H9 (cell line): ENCODE measurements at regions not wholly inside any gene's neighbourhood (a gene's known extent, or its start where the extent isn't known, plus 50 kb on each side); places are given as distances from the start of the nearest gene placed in this dataset.

Source experiments
- DNase-seq: peaks from one replicate; pipeline ENCODE4 v3.0.0-alpha.2; 2017
- H2AFZ ChIP-seq: one replicate; pipeline ENCODE4 v1.6.1; 2013; ENCODE audit warnings: mild to moderate bottlenecking, low read length, control low read depth, moderate library complexity
- H2AK5ac ChIP-seq: 2 replicates; pipeline ENCODE4 v1.6.1; 2013; ENCODE audit warnings: low read length, control low read depth, mixed read lengths; ENCODE audit not compliant: insufficient read length
- H2BK120ac ChIP-seq: one replicate; pipeline ENCODE4 v1.6.1; 2013; ENCODE audit warnings: low read depth, mild to moderate bottlenecking, low read length, control low read depth, inconsistent platforms; ENCODE audit not compliant: poor library complexity, severe bottlenecking
- H2BK12ac ChIP-seq: 2 replicates; pipeline ENCODE4 v1.6.1; 2013; ENCODE audit warnings: low read length, control low read depth, mixed read lengths, low read depth; ENCODE audit not compliant: insufficient read length
- H2BK15ac ChIP-seq: 2 replicates; pipeline ENCODE4 v1.6.1; 2013; ENCODE audit warnings: low read depth, low read length, control low read depth
- H2BK20ac ChIP-seq: one replicate; pipeline ENCODE4 v1.6.1; 2013; ENCODE audit warnings: low read depth, mild to moderate bottlenecking, low read length, control low read depth, inconsistent platforms; ENCODE audit not compliant: poor library complexity, severe bottlenecking
- H2BK5ac ChIP-seq: 2 replicates; pipeline ENCODE4 v1.6.1; 2013; ENCODE audit warnings: low read length, control low read depth, mixed read lengths; ENCODE audit not compliant: insufficient read length
- H3K14ac ChIP-seq: 2 replicates; pipeline ENCODE4 v1.6.1; 2013; ENCODE audit warnings: low read length, control low read depth; ENCODE audit not compliant: insufficient read depth
- H3K18ac ChIP-seq: 2 replicates; pipeline ENCODE4 v1.6.1; 2013; ENCODE audit warnings: low read depth, mild to moderate bottlenecking, mixed read lengths, low read length, control low read depth; ENCODE audit not compliant: insufficient read length
- H3K23ac ChIP-seq: 2 replicates; pipeline ENCODE4 v1.6.1; 2013; ENCODE audit warnings: low read length, control low read depth, mixed read lengths, low read depth; ENCODE audit not compliant: insufficient read length
- H3K23me2 ChIP-seq: 2 replicates; pipeline ENCODE4 v1.6.1; 2013; ENCODE audit warnings: low read depth, mild to moderate bottlenecking, mixed read lengths, low read length, control low read depth; ENCODE audit not compliant: insufficient read length, poor library complexity, severe bottlenecking
- H3K27ac ChIP-seq: 2 replicates; pipeline ENCODE4 v1.5.1; 2013; ENCODE audit warnings: low read length, control low read depth, mixed read lengths, low read depth; ENCODE audit not compliant: insufficient read length
- H3K27me3 ChIP-seq: 2 replicates; pipeline ENCODE4 v1.6.1; 2013; ENCODE audit warnings: low read length, control low read depth, inconsistent platforms; ENCODE audit not compliant: insufficient read depth
- H3K4ac ChIP-seq: 2 replicates; pipeline ENCODE4 v1.6.1; 2013; ENCODE audit warnings: low read depth, mild to moderate bottlenecking, control low read depth, inconsistent platforms, low read length, moderate library complexity
- H3K4me1 ChIP-seq: 2 replicates; pipeline ENCODE4 v1.6.1; 2013; ENCODE audit warnings: low read length, control low read depth, inconsistent platforms; ENCODE audit not compliant: insufficient read depth
- H3K4me2 ChIP-seq: 2 replicates; pipeline ENCODE4 v1.6.1; 2013; ENCODE audit warnings: low read length, control low read depth, mixed read lengths; ENCODE audit not compliant: insufficient read length, insufficient read depth
- H3K56ac ChIP-seq: 2 replicates; pipeline ENCODE4 v1.6.1; 2013; ENCODE audit warnings: low read depth, mild to moderate bottlenecking, mixed read lengths, low read length, control low read depth; ENCODE audit not compliant: insufficient read length
- H3K79me1 ChIP-seq: 2 replicates; pipeline ENCODE4 v1.6.1; 2013; ENCODE audit warnings: low read depth, mild to moderate bottlenecking, moderate library complexity, low read length, control low read depth, inconsistent platforms; ENCODE audit not compliant: insufficient read depth, poor library complexity, severe bottlenecking
- H3K79me2 ChIP-seq: 2 replicates; pipeline ENCODE4 v1.6.1; 2013; ENCODE audit warnings: low read length, control low read depth, inconsistent platforms; ENCODE audit not compliant: insufficient read depth
- H3K9ac ChIP-seq: 2 replicates; pipeline ENCODE4 v1.6.1; 2013; ENCODE audit warnings: low read length, control low read depth, mixed read lengths; ENCODE audit not compliant: insufficient read length; ENCODE audit errors: extremely low read depth
- H3K9me3 ChIP-seq: one replicate; pipeline ENCODE4 v1.6.1; 2013; ENCODE audit warnings: low read depth, low read length, inconsistent platforms; ENCODE audit not compliant: control insufficient read depth
- H3T11ph ChIP-seq: one replicate; pipeline ENCODE4 v1.6.1; 2013; ENCODE audit warnings: mild to moderate bottlenecking, low read length, control low read depth, inconsistent platforms
- H4K20me1 ChIP-seq: one replicate; pipeline ENCODE4 v1.6.1; 2013; ENCODE audit not compliant: control insufficient read depth, insufficient read length, insufficient read depth
- H4K5ac ChIP-seq: 2 replicates; pipeline ENCODE4 v1.6.1; 2013; ENCODE audit warnings: low read depth, mild to moderate bottlenecking, mixed read lengths, low read length, control low read depth; ENCODE audit not compliant: insufficient read length
- H4K8ac ChIP-seq: replicated peaks from 2 replicates; pipeline ENCODE4 v1.6.1; 2013; ENCODE audit warnings: low read length, control low read depth, mixed read lengths, low read depth; ENCODE audit not compliant: insufficient read length
- H4K91ac ChIP-seq: 2 replicates; pipeline ENCODE4 v1.6.1; 2013; ENCODE audit warnings: low read depth, mild to moderate bottlenecking, moderate library complexity, mixed read lengths, low read length, control low read depth; ENCODE audit not compliant: insufficient read length
- H3K27ac Mint-ChIP-seq, 3 experiments: 2 replicates in 2 of 3; 3 replicates in 1 of 3; pipeline ENCODE4 v1.8.0; 2020 to 2021; ENCODE audit warnings: mixed read lengths in 3 of 3, mild to moderate bottlenecking in 1 of 3, moderate library complexity in 1 of 3
- H3K27me3 Mint-ChIP-seq: 2 replicates; pipeline ENCODE4 v1.8.0; 2021; ENCODE audit warnings: low read depth, mild to moderate bottlenecking, moderate library complexity, mixed read lengths
- H3K36me3 Mint-ChIP-seq, 3 experiments: 2 replicates in 2 of 3; 3 replicates in 1 of 3; pipeline ENCODE4 v1.8.0; 2020 to 2021; ENCODE audit warnings: low read depth in 3 of 3, mixed read lengths in 3 of 3; ENCODE audit not compliant: insufficient read depth in 1 of 3
- H3K4me1 Mint-ChIP-seq, 2 experiments: 2 replicates each; pipeline ENCODE4 v1.8.0; 2020; ENCODE audit warnings: mixed read lengths in 2 of 2
- H3K4me3 Mint-ChIP-seq, 2 experiments: 2 replicates in 1 of 2; 3 replicates in 1 of 2; pipeline ENCODE4 v1.8.0; 2020 to 2021; ENCODE audit warnings: mild to moderate bottlenecking in 2 of 2, mixed read lengths in 2 of 2, moderate library complexity in 1 of 2
- H3K9me3 Mint-ChIP-seq, 2 experiments: 2 replicates in 1 of 2; 3 replicates in 1 of 2; pipeline ENCODE4 v1.8.0; 2020; ENCODE audit warnings: mild to moderate bottlenecking in 2 of 2, mixed read lengths in 2 of 2, moderate library complexity in 1 of 2
- CTCF ChIP-seq: fragments of 200-600 bp; sonication (generic); conservative IDR thresholded peaks from 3 replicates; pipeline ENCODE4 v1.8.0; 2021; ENCODE audit warnings: antibody characterized with exemption, mild to moderate bottlenecking
- WGBS: extraction: QIAGEN DNeasy Blood & Tissue Kit; methylation state at CpG from one replicate; pipeline ENCODE4 v1.1.7; 2013; ENCODE audit warnings: missing lambda C conversion rate, low lambda C conversion rate, mixed read lengths; ENCODE audit not compliant: insufficient read length; ENCODE audit errors: extremely low coverage; 5-methylcytosine and 5-hydroxymethylcytosine counted together

GRCh38 chr16:51896013-51896412 lies 650.9 kb downstream of the TOX3 start:
- Mint-ChIP-seq H3K4me3 (no peak overlapping the region), H3K27ac (peak overlapping the region in 2 of 3 experiments; percentile 61 to 91; a peak in 2 of 7 replicates), H3K9me3 (peaks cover 3% of the 10 kb centered on the region in 2 experiments; a peak in 2 of 5 replicates), H3K27me3 (no peaks in the 10 kb centered on the region), H3K4me1 (peaks cover 17 to 32% of the 10 kb centered on the region in 2 experiments), H3K36me3 (peaks cover 0 to 12% (median 4%) of the 10 kb centered on the region in 3 experiments; a peak in 5 of 7 replicates)
- H2BK120ac ChIP-seq = no peak overlapping the region
- no peak for TF ChIP-seq CTCF
- H3K79me2 ChIP-seq = no peaks in the 10 kb centered on the region
- H4K91ac ChIP-seq = no peak overlapping the region
- H4K5ac ChIP-seq = no peak overlapping the region
- H3K9ac ChIP-seq = no peak overlapping the region
- H2BK12ac ChIP-seq = no peak overlapping the region
- H2AK5ac ChIP-seq = no peak overlapping the region
- no peak overlapping the region for H3K27ac ChIP-seq
- no peaks in the 10 kb centered on the region for H3K79me1 ChIP-seq
- H2BK20ac ChIP-seq = no peak overlapping the region
- H3K9me3 ChIP-seq = no peaks in the 10 kb centered on the region
- peaks cover 5% of the 10 kb centered on the region; the same call in 1 of the 2 replicates for H3K4me1 ChIP-seq
- H3K23me2 ChIP-seq = no peaks in the 10 kb centered on the region
- no peak overlapping the region for H2BK15ac ChIP-seq
- H3K23ac ChIP-seq = no peak overlapping the region
- H4K8ac ChIP-seq = no peak overlapping the region
- no peak overlapping the region for H3T11ph ChIP-seq
- peak; percentile 32 for DNase-seq
- no peak overlapping the region for H3K18ac ChIP-seq
- no peak overlapping the region for H2AFZ ChIP-seq
- H2BK5ac ChIP-seq = no peak overlapping the region
- peak overlapping the region; percentile 22 for H3K4me2 ChIP-seq
- H3K56ac ChIP-seq = no peak overlapping the region
- no peak overlapping the region for H3K14ac ChIP-seq
- no peaks in the 10 kb centered on the region for H4K20me1 ChIP-seq
- no CpG with 5 or more reads among the region's 2 CpGs for WGBS
- H3K4ac ChIP-seq = no peak overlapping the region
- no peaks in the 10 kb centered on the region for H3K27me3 ChIP-seq
